Smooth muscle cell (in vitro differentiated cells): ENCODE measurements at regions not wholly inside any gene's neighbourhood (a gene's known extent, or its start where the extent isn't known, plus 50 kb on each side); places are given as distances from the start of the nearest gene placed in this dataset.

Experiments
- DNase-seq: peaks from one replicate; lab custom pipeline; 2025; ENCODE audit not compliant: unreplicated experiment; lab: John Stamatoyannopoulos, UW
- H2AFZ ChIP-seq: fragments of 200-600 bp; sonication (generic); 2 replicates; pipeline ENCODE4 v1.6.0; 2016; ENCODE audit warnings: antibody characterized with exemption, low read depth, mild to moderate bottlenecking
- H3F3A ChIP-seq: fragments of 200-600 bp; sonication (generic); 2 replicates; pipeline ENCODE4 v1.6.0; 2017; ENCODE audit warnings: antibody characterized with exemption, low read depth
- H3K27ac ChIP-seq: fragments of 200-600 bp; sonication (generic); 2 replicates; pipeline ENCODE4 v1.5.1; 2016; ENCODE audit warnings: low read depth, mild to moderate bottlenecking
- H3K27me3 ChIP-seq: fragments of 200-600 bp; sonication (generic); 2 replicates; pipeline ENCODE4 v1.6.1; 2016; ENCODE audit warnings: low read depth, mild to moderate bottlenecking
- H3K36me3 ChIP-seq: fragments of 200-600 bp; sonication (generic); 2 replicates; pipeline ENCODE4 v1.5.1; 2016; ENCODE audit warnings: low read depth
- H3K4me1 ChIP-seq: fragments of 200-600 bp; sonication (generic); 2 replicates; pipeline ENCODE4 v1.5.1; 2016; ENCODE audit warnings: low read depth
- H3K4me2 ChIP-seq: fragments of 200-600 bp; sonication (generic); 2 replicates; pipeline ENCODE4 v1.6.0; 2016; ENCODE audit warnings: mild to moderate bottlenecking
- H3K4me3 ChIP-seq: fragments of 200-600 bp; sonication (generic); 2 replicates; pipeline ENCODE4 v1.5.1; 2016; ENCODE audit warnings: mild to moderate bottlenecking
- H3K79me2 ChIP-seq: fragments of 200-600 bp; sonication (generic); 2 replicates; pipeline ENCODE4 v1.6.0; 2016; ENCODE audit warnings: low read depth, mild to moderate bottlenecking
- H3K9ac ChIP-seq: fragments of 200-600 bp; sonication (generic); 2 replicates; pipeline ENCODE4 v1.6.0; 2016; ENCODE audit warnings: low read depth
- H3K9me3 ChIP-seq: fragments of 200-600 bp; sonication (generic); replicated peaks from 2 replicates; pipeline ENCODE4 v1.5.1; 2016; ENCODE audit warnings: low read depth
- H4K20me1 ChIP-seq: fragments of 200-600 bp; sonication (generic); 2 replicates; pipeline ENCODE4 v1.6.0; 2016; ENCODE audit warnings: low read depth
- CTCF ChIP-seq: fragments of 200-600 bp; sonication (generic); IDR thresholded peaks from 2 replicates; pipeline ENCODE4 v1.5.1; 2017; ENCODE audit warnings: borderline replicate concordance, mild to moderate bottlenecking, antibody characterized with exemption; ENCODE audit not compliant: insufficient read depth, poor library complexity, severe bottlenecking
- WGBS: methylation state at CpG from one replicate; pipeline ENCODE4 v1.1.7; 2016; ENCODE audit warnings: low lambda C conversion rate; 5-methylcytosine and 5-hydroxymethylcytosine counted together

GRCh38 chr3:34367521-34367920 is 569.1 kb downstream of the PDCD6IP start:
- no peaks in the 10 kb centered on the region for H3K36me3 ChIP-seq
- no peak overlapping the region for H3K4me2 ChIP-seq
- no peaks in the 10 kb centered on the region for H3K9me3 ChIP-seq
- 94% methylated on average over 1 of the region's 1 CpG for WGBS
- no peaks in the 10 kb centered on the region for H4K20me1 ChIP-seq
- no peak overlapping the region for H3K4me3 ChIP-seq
- H3K27ac ChIP-seq = no peak overlapping the region
- TF ChIP-seq CTCF = no peak
- no peak overlapping the region for H2AFZ ChIP-seq
- no peak overlapping the region for H3K9ac ChIP-seq
- H3K79me2 ChIP-seq = no peaks in the 10 kb centered on the region
- DNase-seq = no peak
- no peaks in the 10 kb centered on the region for H3K4me1 ChIP-seq
- H3K27me3 ChIP-seq = no peaks in the 10 kb centered on the region
- no peaks in the 10 kb centered on the region for H3F3A ChIP-seq

GRCh38 chr3:34374521-34374920 is 576.1 kb downstream of the PDCD6IP start:
- Histone ChIP-seq H3K36me3 (no peaks in the 10 kb centered on the region), H3K4me1 (no peaks in the 10 kb centered on the region), H2AFZ (no peak overlapping the region), H3F3A (no peaks in the 10 kb centered on the region), H4K20me1 (no peaks in the 10 kb centered on the region), H3K27ac (no peak overlapping the region), H3K4me3 (no peak overlapping the region), H3K27me3 (no peaks in the 10 kb centered on the region), H3K9me3 (no peaks in the 10 kb centered on the region), H3K79me2 (no peaks in the 10 kb centered on the region), H3K4me2 (no peak overlapping the region), H3K9ac (no peak overlapping the region)
- no peak for DNase-seq
- TF ChIP-seq CTCF = no peak

DNA sequence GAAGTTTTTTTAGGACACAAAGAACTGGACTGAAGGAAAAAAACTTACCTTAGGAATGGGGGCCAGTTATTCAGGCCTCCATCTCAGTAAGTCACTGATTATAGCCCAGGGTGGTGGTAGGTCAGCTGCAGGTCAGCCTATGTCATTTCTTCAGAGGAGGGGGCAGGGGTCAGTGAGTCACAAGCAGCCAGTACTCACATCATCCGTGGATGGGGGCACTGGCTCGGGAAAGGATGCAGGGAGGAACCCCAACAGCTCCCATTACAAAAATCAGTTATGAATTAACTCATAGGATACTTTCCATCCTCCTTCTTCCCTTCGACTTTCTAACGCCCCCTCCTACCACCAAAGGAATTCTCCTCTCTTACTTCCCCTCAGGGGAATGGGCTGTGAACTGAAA is 578.3 kb downstream of the PDCD6IP start:
- Histone ChIP-seq H3K9ac (no peak overlapping the region), H3K4me1 (no peaks in the 10 kb centered on the region), H3K27me3 (no peaks in the 10 kb centered on the region), H3K9me3 (no peaks in the 10 kb centered on the region), H3K36me3 (no peaks in the 10 kb centered on the region), H2AFZ (no peak overlapping the region), H3K4me2 (no peak overlapping the region), H3F3A (no peaks in the 10 kb centered on the region), H3K79me2 (no peaks in the 10 kb centered on the region), H4K20me1 (no peaks in the 10 kb centered on the region), H3K4me3 (no peak overlapping the region), H3K27ac (no peak overlapping the region)
- TF ChIP-seq CTCF = no peak
- 94% methylated on average over 4 of the region's 4 CpGs for WGBS
- DNase-seq = no peak

DNA sequence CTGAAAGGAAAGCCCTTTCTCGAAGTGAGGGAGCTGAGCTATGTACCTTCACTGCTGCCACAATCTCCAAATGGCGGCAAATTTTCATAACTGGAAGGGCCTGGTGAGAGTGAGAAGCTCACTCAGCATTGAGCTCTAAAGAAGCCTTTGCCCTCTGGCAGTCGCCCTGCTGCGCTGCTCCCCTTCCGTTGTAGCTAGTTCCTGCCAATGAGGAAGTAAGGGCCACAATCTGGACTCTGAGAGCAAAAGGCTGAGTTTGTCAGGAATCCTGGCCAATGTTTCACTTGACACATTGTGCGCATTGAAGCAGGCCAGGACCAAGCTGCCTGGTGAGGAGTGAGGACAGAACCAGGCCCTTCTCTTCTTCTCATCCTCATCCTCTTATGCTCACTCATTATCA is 579.5 kb downstream of the PDCD6IP start:
- no peaks in the 10 kb centered on the region for H3K4me1 ChIP-seq
- H3K79me2 ChIP-seq = no peaks in the 10 kb centered on the region
- no peak overlapping the region for H3K27ac ChIP-seq
- H3K4me2 ChIP-seq = no peak overlapping the region
- H3K9ac ChIP-seq = no peak overlapping the region
- H3K36me3 ChIP-seq = no peaks in the 10 kb centered on the region
- no peak overlapping the region for H3K4me3 ChIP-seq
- no peak for TF ChIP-seq CTCF
- H3K9me3 ChIP-seq = no peaks in the 10 kb centered on the region
- WGBS = 94% methylated on average over 6 of the region's 6 CpGs
- no peak for DNase-seq
- H4K20me1 ChIP-seq = no peaks in the 10 kb centered on the region
- no peak overlapping the region for H2AFZ ChIP-seq
- no peaks in the 10 kb centered on the region for H3F3A ChIP-seq
- no peaks in the 10 kb centered on the region for H3K27me3 ChIP-seq
